ENCODE measurements at regions not wholly inside any gene's neighbourhood (a gene's known extent, or its start where the extent isn't known, plus 50 kb on each side); places are given as distances from the start of the nearest gene placed in this dataset.
"Not testable (repeated sequence)": the region's sequence is repeated elsewhere in the genome, so short reads cannot be mapped to it uniquely, and the experiment has no call there.

- no peak for DNase-seq (ENCODE audit: low read depth, low spot score)
- H3K4me3 ChIP-seq (ENCODE audit: low read depth, low read length): no peak overlapping the region
- ChIA-PET CTCF (no interaction called here), POLR2A (no interaction called here)
- no peak for TF ChIP-seq CTCF (IDR thresholded peaks at IDR 0.05; ENCODE audit: insufficient read depth, low read length, missing control alignments)
Measured at GRCh38 chr4:32689518-32689917, 1969.3 kb downstream of the PCDH7 start.

GRCh38 chr4:32697281-32697814, 1977.2 kb downstream of the PCDH7 start:
- ChIA-PET CTCF (no interaction called here), POLR2A (no interaction called here)
- TF ChIP-seq CTCF (IDR thresholded peaks at IDR 0.05; ENCODE audit: insufficient read depth, low read length, missing control alignments): no peak
- DNase-seq (ENCODE audit: low read depth, low spot score): no peak
- H3K4me3 ChIP-seq (ENCODE audit: low read depth, low read length): no peak overlapping the region

- POLR2A ChIA-PET: no interaction called here
- no peak overlapping the region for H3K4me3 ChIP-seq (ENCODE audit: low read depth, low read length)
- no peak for DNase-seq (ENCODE audit: low read depth, low spot score)
- TF ChIP-seq CTCF (IDR thresholded peaks at IDR 0.05; ENCODE audit: insufficient read depth, low read length, missing control alignments): no peak
- CTCF ChIA-PET: no interaction called here
Measured at GRCh38 chr4:32700838-32701237, 1980.7 kb downstream of the PCDH7 start.

GRCh38 chr4:32706893-32707292, 1986.7 kb downstream of the PCDH7 start:
- DNase-seq (ENCODE audit: low read depth, low spot score): no peak
- CTCF ChIA-PET: no interaction called here
- TF ChIP-seq CTCF (IDR thresholded peaks at IDR 0.05; ENCODE audit: insufficient read depth, low read length, missing control alignments): no peak
- H3K4me3 ChIP-seq (ENCODE audit: low read depth, low read length): no peak overlapping the region
- POLR2A ChIA-PET: no interaction called here

GRCh38 chr4:32716090-32716620, 1996.0 kb downstream of the PCDH7 start:
- DNase-seq (ENCODE audit: low read depth, low spot score); CTCF ChIA-PET; H3K4me3 ChIP-seq (ENCODE audit: low read depth, low read length); POLR2A ChIA-PET: not testable (repeated sequence)

- ChIA-PET CTCF (no interaction called here), POLR2A (no interaction called here)
- H3K4me3 ChIP-seq (ENCODE audit: low read depth, low read length): no peak overlapping the region
- no peak for DNase-seq (ENCODE audit: low read depth, low spot score)
- TF ChIP-seq CTCF (IDR thresholded peaks at IDR 0.05; ENCODE audit: insufficient read depth, low read length, missing control alignments): no peak
Measured at GRCh38 chr4:32735856-32736590, 2015.9 kb downstream of the PCDH7 start.

- TF ChIP-seq CTCF (IDR thresholded peaks at IDR 0.05; ENCODE audit: insufficient read depth, low read length, missing control alignments): no peak
- no peak overlapping the region for H3K4me3 ChIP-seq (ENCODE audit: low read depth, low read length)
- no peak for DNase-seq (ENCODE audit: low read depth, low spot score)
- ChIA-PET CTCF (interaction anchor here (0.7 kb wide), 1 partner anchor 346 kb away, joined by 5 read pairs; no protein-coding TSS in a partner anchor), POLR2A (no interaction called here)
Measured at GRCh38 chr4:32744211-32744610, 2024.0 kb downstream of the PCDH7 start.
